GM12878 (cell line): ENCODE measurements at regions not wholly inside any gene's neighbourhood (a gene's known extent, or its start where the extent isn't known, plus 50 kb on each side); places are given as distances from the start of the nearest gene placed in this dataset.

Experiments
- ATAC-seq: fragments of 200-7000 bp; cut with Tn5 transposase; 3 replicates; pipeline ENCODE4 v1.9.1; 2020; ENCODE audit warnings: mild to moderate bottlenecking, moderate library complexity
- BruUV-seq: library from RNA; stranded (reverse); fragments of 400-500 nt; replicated peaks from 2 replicates; lab custom pipeline; 2021; lab: Mats Ljungman, UMichigan
- CTCF ChIA-PET: fragments of 300-600 bp; sonication (Branson Sonifier 250); formaldehyde crosslinking; extraction: SDS; loops from one replicate; lab custom pipeline; 2021; ENCODE audit warnings: inconsistent platforms; lab: Yijun Ruan, JAX
- POLR2A ChIA-PET: fragments of 350-600 bp; formaldehyde crosslinking; extraction: SDS; loops from one replicate; lab custom pipeline; 2021; ENCODE audit warnings: inconsistent platforms; lab: Charles Lee
- RAD21 ChIA-PET: fragments of 300-600 bp; sonication (Branson Sonifier 250); formaldehyde crosslinking; loops from one replicate; lab custom pipeline; 2023; ENCODE audit warnings: antibody characterized with exemption; ENCODE audit not compliant: unreplicated experiment; lab: Charles Lee
- SMC1A ChIA-PET: fragments of 300-600 bp; sonication (Branson Sonifier 250); formaldehyde crosslinking; loops from one replicate; lab custom pipeline; 2023; ENCODE audit not compliant: unreplicated experiment, uncharacterized antibody; lab: Charles Lee
- DNase-seq: peaks from one replicate; pipeline ENCODE4 v3.0.0-alpha.2; 2011; ENCODE audit warnings: low read depth, low spot score
- FAIRE-seq: peaks from 3 replicates; lab custom pipeline; 2011; peaks lifted over from hg19 to GRCh38; lab: Jason Lieb, UNC
- H2AFZ ChIP-seq: 2 replicates; pipeline ENCODE4 v1.6.0; 2011; ENCODE audit warnings: low read depth, low read length, control low read depth; ENCODE audit not compliant: control insufficient read depth
- H3K27ac ChIP-seq: 2 replicates; pipeline ENCODE4 v1.5.1; 2011; ENCODE audit warnings: control low read depth; ENCODE audit not compliant: control insufficient read depth, insufficient read depth
- H3K27me3 ChIP-seq, 2 experiments: replicated peaks in 1 of 2; 2 replicates each; pipeline versions ENCODE4 v1.6.0 to v1.6.1; 2011; ENCODE audit warnings: low read length in 1 of 2; ENCODE audit not compliant: control insufficient read depth in 2 of 2, insufficient read depth in 2 of 2
- H3K36me3 ChIP-seq, 2 experiments: 2 replicates each; pipeline ENCODE4 v1.5.1; 2011; ENCODE audit warnings: low read length in 1 of 2; ENCODE audit not compliant: control insufficient read depth in 2 of 2, insufficient read depth in 2 of 2
- H3K4me1 ChIP-seq: 2 replicates; pipeline ENCODE4 v1.6.1; 2011; ENCODE audit warnings: mild to moderate bottlenecking, low read length, moderate library complexity, mixed read lengths; ENCODE audit not compliant: control insufficient read depth, insufficient read depth
- H3K4me2 ChIP-seq: 2 replicates; pipeline ENCODE4 v1.6.0; 2011; ENCODE audit warnings: control low read depth; ENCODE audit not compliant: control insufficient read depth, insufficient read depth
- H3K4me3 ChIP-seq: fragments of 200-600 bp; sonication (generic); 2 replicates; pipeline ENCODE4 v1.5.1; 2016
- H3K79me2 ChIP-seq: 2 replicates; pipeline ENCODE4 v1.6.0; 2011; ENCODE audit warnings: low read length; ENCODE audit not compliant: control insufficient read depth, insufficient read depth
- H3K9ac ChIP-seq: 2 replicates; pipeline ENCODE4 v1.8.0; 2011; ENCODE audit warnings: low read length, control low read depth, mixed read lengths; ENCODE audit not compliant: control insufficient read depth, insufficient read depth
- H3K9me3 ChIP-seq: replicated peaks from 3 replicates; pipeline ENCODE4 v1.5.1; 2011; ENCODE audit warnings: mild to moderate bottlenecking, low read length; ENCODE audit not compliant: control insufficient read depth, insufficient read depth
- H4K20me1 ChIP-seq: 2 replicates; pipeline ENCODE4 v1.6.0; 2011; ENCODE audit not compliant: control insufficient read depth, insufficient read depth
- ATF3 ChIP-seq: IDR thresholded peaks from 2 replicates; pipeline ENCODE4 v1.6.1; 2011; ENCODE audit warnings: low read depth, mild to moderate bottlenecking, low read length, moderate library complexity, borderline replicate concordance; ENCODE audit errors: extremely low read depth
- BCL11A ChIP-seq: IDR thresholded peaks from 2 replicates; pipeline ENCODE4 v1.6.1; 2011; ENCODE audit warnings: low read depth, low read length
- CBFB ChIP-seq: IDR thresholded peaks from 2 replicates; pipeline ENCODE4 v1.6.1; 2016; ENCODE audit warnings: antibody characterized with exemption, low read depth
- CBX5 ChIP-seq: sonication (generic); IDR thresholded peaks from 2 replicates; pipeline ENCODE4 v1.6.1; 2016; ENCODE audit warnings: low read depth, moderate library complexity, mild to moderate bottlenecking, inconsistent platforms
- CHD2 ChIP-seq: IDR thresholded peaks from 2 replicates; pipeline ENCODE4 v1.6.1; 2011; ENCODE audit warnings: low read depth, low read length, improper control_type of control experiment, borderline replicate concordance
- JUND ChIP-seq: IDR thresholded peaks from 2 replicates; pipeline ENCODE4 v1.6.1; 2012; ENCODE audit warnings: low read depth, mild to moderate bottlenecking, low read length, improper control_type of control experiment, moderate library complexity
- LARP7 ChIP-seq: fragments of 450-650 bp; IDR thresholded peaks from 2 replicates; pipeline ENCODE4 v1.6.1; 2017; ENCODE audit warnings: mild to moderate bottlenecking
- NBN ChIP-seq: fragments of 450-650 bp; IDR thresholded peaks from 2 replicates; pipeline ENCODE4 v1.6.1; 2016
- NR2C1 ChIP-seq: fragments of 450-650 bp; IDR thresholded peaks from 2 replicates; pipeline ENCODE4 v1.6.1; 2017; ENCODE audit warnings: antibody characterized with exemption, mild to moderate bottlenecking, moderate library complexity
- RAD51 ChIP-seq: fragments of 450-650 bp; IDR thresholded peaks from 2 replicates; pipeline ENCODE4 v1.6.1; 2016; ENCODE audit warnings: moderate library complexity, mild to moderate bottlenecking, inconsistent platforms
- RB1 ChIP-seq: fragments of 450-650 bp; formaldehyde crosslinking; IDR thresholded peaks from 2 replicates; pipeline ENCODE4 v1.6.1; 2017; ENCODE audit warnings: mild to moderate bottlenecking, borderline replicate concordance
- SMARCA5 ChIP-seq: fragments of 450-650 bp; IDR thresholded peaks from 2 replicates; pipeline ENCODE4 v1.6.1; 2017; ENCODE audit warnings: mild to moderate bottlenecking
- SMC3 ChIP-seq: IDR thresholded peaks from 2 replicates; pipeline ENCODE4 v1.6.1; 2011; ENCODE audit warnings: low read length, improper control_type of control experiment, borderline replicate concordance
- SP1 ChIP-seq: IDR thresholded peaks from one replicate; pipeline ENCODE4 v1.6.1; 2011; ENCODE audit warnings: low read depth, low read length
- SPI1 ChIP-seq: IDR thresholded peaks from 2 replicates; pipeline ENCODE4 v1.6.1; 2011; ENCODE audit warnings: low read depth, mild to moderate bottlenecking, low read length, moderate library complexity, borderline replicate concordance; ENCODE audit not compliant: insufficient read depth
- SREBF2 ChIP-seq: IDR thresholded peaks from 2 replicates; pipeline ENCODE4 v1.6.1; 2012; ENCODE audit warnings: mild to moderate bottlenecking, low read length
- TCF12 ChIP-seq: IDR thresholded peaks from 2 replicates; pipeline ENCODE4 v1.6.1; 2011; ENCODE audit warnings: low read depth, mild to moderate bottlenecking, low read length
- WRNIP1 ChIP-seq: IDR thresholded peaks from 2 replicates; pipeline ENCODE4 v1.6.1; 2011; ENCODE audit warnings: low read depth, low read length, improper control_type of control experiment, borderline replicate concordance
- ZBTB11 ChIP-seq: fragments of 450-650 bp; formaldehyde crosslinking; IDR thresholded peaks from 2 replicates; pipeline ENCODE4 v1.5.0; 2022; ENCODE audit warnings: mild to moderate bottlenecking, missing genetic modification characterization
- ZSCAN29 ChIP-seq: fragments of 450-650 bp; IDR thresholded peaks from 2 replicates; pipeline ENCODE4 v1.6.1; 2017; ENCODE audit warnings: mild to moderate bottlenecking, moderate library complexity
- WGBS: methylation state at CpG from one replicate; pipeline ENCODE4 v1.1.6; 2016; ENCODE audit warnings: low lambda C conversion rate; ENCODE audit not compliant: insufficient replicate concordance, insufficient coverage; ENCODE audit errors: missing lambda C conversion rate; 5-methylcytosine and 5-hydroxymethylcytosine counted together
- in situ Hi-C: fragments of 300-500 bp; cut with MboI; formaldehyde crosslinking; loops from 9 replicates; pipeline ENCODE4 v1.14.3; 2018; ENCODE audit warnings: mixed read lengths
- intact Hi-C: fragments of 100-400 bp; cut with micrococcal nuclease; formaldehyde crosslinking; loops from one replicate; pipeline ENCODE4 v1.14.2; 2022; ENCODE audit not compliant: unreplicated experiment

GRCh38 chr2:144579556-144579955 lies 59.6 kb upstream of the ZEB2 start:
- RAD21 ChIA-PET, result no interaction called here
- in situ Hi-C loops (no loop called here), intact Hi-C loops (no loop called here)
- no peak for DNase-seq
- Histone ChIP-seq H2AFZ (no peak overlapping the region), H3K36me3 (no peaks in the 10 kb centered on the region), H3K4me1 (no peaks in the 10 kb centered on the region), H3K79me2 (no peaks in the 10 kb centered on the region), H3K4me3 (no peak overlapping the region), H3K27me3 (peaks cover 2 to 6% of the 10 kb centered on the region in 2 experiments), H3K9me3 (no peaks in the 10 kb centered on the region), H3K4me2 (no peak overlapping the region), H4K20me1 (no peaks in the 10 kb centered on the region), H3K9ac (no peak overlapping the region), H3K27ac (no peak overlapping the region)
- POLR2A ChIA-PET, result no interaction called here
- 32% methylated on average over 4 of the region's 4 CpGs for WGBS
- TF ChIP-seq SP1 (no peak), CBX5 (no peak), CBFB (no peak), CHD2 (no peak), SREBF2 (no peak), BCL11A (no peak), NBN (no peak), SMARCA5 (no peak), TCF12 (no peak), JUND (no peak), LARP7 (no peak), RB1 (no peak), ZBTB11 (CRISPR knock-in tag) (no peak), RAD51 (no peak), ATF3 (no peak), SMC3 (no peak), ZSCAN29 (no peak), NR2C1 (no peak), WRNIP1 (no peak), SPI1 (no peak)
- no TSS peak for BruUV-seq
- CTCF ChIA-PET, result interaction anchor here (1.2 to 2.0 kb wide), 2 partner anchors 8 to 17 kb away, joined by 3 to 6 read pairs; no protein-coding TSS in a partner anchor
- FAIRE-seq, result no peak
- no peak for ATAC-seq
- SMC1A ChIA-PET, result no interaction called here
